ENCODE measurements at regions not wholly inside any gene's neighbourhood (a gene's known extent, or its start where the extent isn't known, plus 50 kb on each side); places are given as distances from the start of the nearest gene placed in this dataset.
"Not testable (repeated sequence)": the region's sequence is repeated elsewhere in the genome, so short reads cannot be mapped to it uniquely, and the experiment has no call there.

DNA sequence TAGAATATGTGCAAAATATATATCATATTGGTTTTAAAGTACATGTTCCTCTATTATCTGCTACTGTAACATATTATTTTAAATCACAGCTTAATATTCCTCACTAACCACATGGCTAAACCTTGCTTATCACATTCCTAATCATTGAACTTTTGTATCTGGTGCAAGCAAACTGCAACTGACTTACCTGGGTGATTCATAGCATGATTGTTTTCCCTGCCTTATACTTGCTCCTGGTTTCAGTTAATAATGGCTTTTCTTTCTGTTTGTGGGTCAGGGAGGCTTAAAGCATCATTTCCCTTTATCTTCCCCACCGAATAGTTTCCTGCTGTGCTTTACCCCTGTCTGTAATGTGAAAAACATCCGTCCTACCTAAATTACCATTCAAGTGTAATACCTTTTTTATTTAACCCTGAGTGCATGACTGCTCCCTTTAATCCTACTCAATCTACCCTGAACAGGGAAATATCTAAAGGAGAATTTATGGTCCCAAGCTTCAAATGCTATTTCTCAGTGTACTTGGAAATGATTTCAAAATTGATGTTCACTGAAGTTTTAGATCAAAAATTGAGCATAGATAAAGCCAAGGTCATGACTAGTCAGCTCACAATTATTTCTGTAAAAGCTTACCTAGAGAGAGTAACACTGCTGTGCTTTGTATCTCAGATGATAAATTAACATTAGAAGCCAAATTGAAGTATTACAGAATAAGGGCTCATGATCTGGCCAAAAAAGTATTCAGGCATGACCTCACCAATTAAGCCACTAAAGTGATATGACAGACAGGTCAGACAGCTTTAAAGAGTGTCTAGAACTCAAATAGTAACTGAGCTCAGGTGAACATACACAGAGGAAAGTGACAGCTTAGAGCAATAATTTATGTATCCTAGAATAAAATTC is 507.1 kb downstream of the BRINP3 start:
- DNase-seq = no peak

GRCh38 chr1:189971656-189972055 is 506.0 kb downstream of the BRINP3 start:
- DNase-seq = no peak

- no peak for DNase-seq
These were observed 500.5 kb downstream of the BRINP3 start for GRCh38 chr1:189977184-189977583.

- DNase-seq = no peak
These were observed 494.3 kb downstream of the BRINP3 start for GRCh38 chr1:189983166-189983890.

DNA sequence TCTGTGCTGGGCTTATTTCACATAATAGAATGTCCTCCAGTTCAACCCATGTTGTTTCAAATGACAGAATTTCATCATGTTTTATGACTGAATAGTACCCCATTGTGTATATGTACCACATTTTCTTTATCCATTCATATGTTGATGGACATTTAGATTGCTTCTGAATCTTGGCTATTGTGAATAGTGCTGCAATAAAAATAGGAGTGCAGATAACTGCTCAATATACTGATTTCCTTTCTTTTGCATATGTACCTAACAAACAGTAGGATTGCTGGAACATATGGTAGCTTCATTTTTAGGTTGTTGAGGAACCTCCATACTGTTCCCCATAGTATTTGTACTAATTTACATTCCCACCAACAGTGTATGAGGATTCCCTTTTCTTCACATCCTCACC is 491.1 kb downstream of the BRINP3 start:
- DNase-seq = no peak

- no peak for DNase-seq
These were observed 490.2 kb downstream of the BRINP3 start for GRCh38 chr1:189987509-189987908.

- no peak for DNase-seq
These were observed 484.8 kb downstream of the BRINP3 start for GRCh38 chr1:189992856-189993255.

DNA sequence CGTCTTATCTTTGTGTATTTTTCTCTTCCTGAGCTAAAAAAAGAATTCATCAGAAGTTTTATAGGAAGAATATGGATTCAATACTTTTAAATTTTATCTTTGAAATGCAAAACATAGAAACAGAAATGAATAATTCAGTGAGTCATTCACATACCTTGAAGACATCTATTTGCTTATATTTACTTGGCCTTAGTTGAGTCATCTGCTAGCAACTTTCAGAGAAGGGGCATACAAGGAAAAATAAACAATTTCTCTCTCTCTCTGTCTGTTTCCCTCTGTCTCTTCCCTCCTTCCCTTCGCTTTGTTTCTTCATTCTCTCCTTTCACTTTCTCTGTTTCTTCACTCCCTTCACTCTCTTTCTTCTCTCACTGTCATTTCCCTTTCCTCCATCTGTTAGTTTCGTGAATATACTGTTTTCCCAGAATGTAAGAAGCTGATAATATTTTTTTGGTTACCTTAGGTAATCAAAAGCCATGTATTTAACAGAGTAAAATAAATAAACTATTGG is 477.2 kb downstream of the BRINP3 start:
- DNase-seq = no peak

DNA sequence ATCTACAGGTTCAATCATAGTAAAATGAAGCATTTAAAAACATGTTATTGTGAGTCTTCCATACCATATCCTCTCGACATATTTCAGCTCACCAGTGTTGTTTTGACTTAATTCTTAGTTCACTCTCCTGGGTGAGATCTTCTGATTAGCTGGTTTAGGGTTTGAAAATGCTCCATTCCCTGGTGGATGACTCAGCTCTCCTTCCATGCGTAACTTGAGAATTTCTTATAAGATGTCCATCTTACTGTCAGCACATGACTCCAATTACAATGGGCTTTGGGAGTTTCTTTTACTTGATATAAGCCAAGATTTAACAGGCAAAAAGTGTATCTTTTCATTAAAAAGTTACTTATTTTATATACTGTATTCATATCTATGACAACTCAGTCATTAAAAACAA is 476.5 kb downstream of the BRINP3 start:
- no peak for DNase-seq

GRCh38 chr1:190003376-190003775 is 474.3 kb downstream of the BRINP3 start:
- DNase-seq = no peak

GRCh38 chr1:190011585-190011984 is 466.1 kb downstream of the BRINP3 start:
- no peak for DNase-seq

GRCh38 chr1:190019151-190019550 is 458.5 kb downstream of the BRINP3 start:
- not testable (repeated sequence) for DNase-seq

DNA sequence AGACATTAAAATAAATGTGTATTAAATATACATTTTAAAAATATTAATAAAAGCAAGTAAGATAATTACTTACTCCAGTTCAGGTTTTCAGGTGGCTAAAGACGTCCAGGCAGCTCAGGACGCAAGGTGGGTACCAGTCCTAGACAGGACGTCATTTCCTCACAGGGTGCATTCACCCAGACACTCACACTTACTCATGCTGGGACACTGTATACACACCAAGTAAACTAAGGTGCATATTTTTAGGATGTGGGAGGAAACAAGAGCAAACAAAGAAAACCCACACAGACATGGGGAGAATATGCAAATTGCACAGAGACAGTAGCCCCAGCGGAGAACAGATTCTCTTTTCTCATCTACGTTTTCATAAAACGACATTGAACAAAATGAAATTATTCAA is 457.9 kb downstream of the BRINP3 start:
- no peak for DNase-seq

DNA sequence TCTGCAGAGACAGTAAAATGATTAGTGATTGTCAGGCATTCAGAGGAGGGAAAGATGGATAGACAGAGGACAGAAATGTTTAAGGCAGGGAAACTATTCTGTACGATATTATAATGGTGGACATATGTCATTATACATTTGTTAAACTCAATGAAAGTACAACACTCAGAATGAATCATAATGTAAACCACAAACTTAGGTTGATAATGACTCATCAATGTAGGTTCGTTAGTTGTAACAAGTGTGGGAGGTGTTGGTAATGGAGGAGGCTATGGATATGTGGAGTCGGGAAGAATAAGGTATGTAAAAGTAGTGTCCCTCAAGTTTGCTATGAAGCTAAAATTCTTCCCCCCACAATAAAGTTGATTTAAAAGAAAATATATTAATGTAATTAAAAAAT is 455.0 kb downstream of the BRINP3 start:
- DNase-seq = no peak

GRCh38 chr1:190029441-190029840 is 448.2 kb downstream of the BRINP3 start:
- DNase-seq = no peak

GRCh38 chr1:190043655-190044054 is 434.0 kb downstream of the BRINP3 start:
- DNase-seq = no peak

DNA sequence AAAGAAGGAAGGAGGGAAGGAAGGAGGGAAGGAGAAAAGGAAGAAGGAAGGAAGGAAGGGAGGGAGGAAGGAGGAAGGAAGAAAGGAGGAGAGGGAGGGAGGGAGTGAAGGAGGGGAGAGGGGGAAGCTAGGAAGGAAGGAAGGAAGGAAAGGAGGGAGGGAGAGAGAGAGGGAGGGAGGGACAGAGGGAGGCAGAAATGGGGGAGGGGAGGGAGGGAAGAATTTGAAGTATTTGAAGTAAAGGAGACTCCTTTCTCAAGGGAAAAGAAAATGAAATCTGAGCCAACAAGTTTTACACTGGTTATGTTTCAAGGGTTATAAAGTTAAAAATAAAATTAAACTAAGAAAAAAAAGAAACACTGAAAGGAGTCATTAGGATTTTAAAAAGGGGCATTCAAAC is 431.4 kb downstream of the BRINP3 start:
- DNase-seq = no peak
